A673 (cell line): ENCODE measurements at regions not wholly inside any gene's neighbourhood (a gene's known extent, or its start where the extent isn't known, plus 50 kb on each side); places are given as distances from the start of the nearest gene placed in this dataset.
A peak's percentile ranks its signal among the peaks of the same experiment; 100 is the strongest.

Source experiments
- BruUV-seq: library from RNA; stranded (reverse); fragments of 400-500 nt; replicated peaks from 2 replicates; lab custom pipeline; 2021; lab: Mats Ljungman, UMichigan
- CTCF ChIA-PET: fragments of 300-600 bp; sonication (Branson Sonifier 250); formaldehyde crosslinking; loops from one replicate; lab custom pipeline; 2022; ENCODE audit warnings: antibody characterized with exemption; lab: Charles Lee
- POLR2A ChIA-PET: fragments of 300-600 bp; sonication (Branson Sonifier 250); formaldehyde crosslinking; loops from one replicate; lab custom pipeline; 2022; ENCODE audit warnings: antibody characterized with exemption; ENCODE audit not compliant: low non-redundant PET; lab: Charles Lee
- DNase-seq: peaks from one replicate; pipeline ENCODE4 v3.0.0-alpha.2; 2015; ENCODE audit warnings: low spot score
- H3K27ac ChIP-seq: fragments of 200-600 bp; sonication (generic); 2 replicates; pipeline ENCODE4 v1.5.1; 2016; ENCODE audit warnings: mixed run types, low read depth, mild to moderate bottlenecking, mixed read lengths, antibody characterized with exemption, low read length; ENCODE audit not compliant: poor library complexity, severe bottlenecking
- H3K27me3 ChIP-seq: fragments of 200-600 bp; sonication (generic); replicated peaks from 2 replicates; pipeline ENCODE4 v1.6.1; 2017; ENCODE audit warnings: mixed run types, low read depth, mild to moderate bottlenecking, mixed read lengths, antibody characterized with exemption, low read length; ENCODE audit not compliant: insufficient read depth, poor library complexity
- H3K36me3 ChIP-seq: fragments of 200-600 bp; sonication (generic); 2 replicates; pipeline ENCODE4 v1.6.1; 2016; ENCODE audit warnings: mixed run types, mild to moderate bottlenecking, mixed read lengths, antibody characterized with exemption, low read length; ENCODE audit not compliant: insufficient read depth, poor library complexity, severe bottlenecking
- H3K4me1 ChIP-seq: fragments of 200-600 bp; sonication (generic); 2 replicates; pipeline ENCODE4 v1.6.1; 2017; ENCODE audit warnings: mixed run types, mild to moderate bottlenecking, mixed read lengths, antibody characterized with exemption, low read length; ENCODE audit not compliant: insufficient read depth, poor library complexity, severe bottlenecking
- H3K4me3 ChIP-seq: fragments of 200-600 bp; sonication (generic); 2 replicates; pipeline ENCODE4 v1.5.1; 2016; ENCODE audit warnings: low read depth, mixed run types, mild to moderate bottlenecking, mixed read lengths, low read length; ENCODE audit not compliant: poor library complexity, severe bottlenecking
- H3K9me3 ChIP-seq: fragments of 200-600 bp; sonication (generic); 2 replicates; pipeline ENCODE4 v1.6.1; 2016; ENCODE audit warnings: mixed run types, low read depth, mild to moderate bottlenecking, mixed read lengths, antibody characterized with exemption, low read length; ENCODE audit not compliant: poor library complexity, severe bottlenecking
- EZH2 ChIP-seq: fragments of 200-600 bp; sonication (generic); IDR thresholded peaks from 2 replicates; pipeline ENCODE4 v1.6.1; 2017; ENCODE audit warnings: borderline replicate concordance, low read depth, mild to moderate bottlenecking, mixed read lengths, antibody characterized with exemption, low read length; ENCODE audit not compliant: poor library complexity, severe bottlenecking
- intact Hi-C: fragments of 100-400 bp; cut with micrococcal nuclease; formaldehyde crosslinking; loops from one replicate; pipeline ENCODE4 v1.10.0; 2022; ENCODE audit not compliant: unreplicated experiment
- TF ChIP-seq, protein P1 (sequence below): fragments of 300-800, 200-600 bp; sonication (generic); conservative IDR thresholded peaks from 2 replicates; pipeline ENCODE4 v1.5.1; 2017; ENCODE audit warnings: low read depth, mild to moderate bottlenecking, antibody characterized with exemption, low read length, moderate library complexity, mixed read lengths

DNA sequence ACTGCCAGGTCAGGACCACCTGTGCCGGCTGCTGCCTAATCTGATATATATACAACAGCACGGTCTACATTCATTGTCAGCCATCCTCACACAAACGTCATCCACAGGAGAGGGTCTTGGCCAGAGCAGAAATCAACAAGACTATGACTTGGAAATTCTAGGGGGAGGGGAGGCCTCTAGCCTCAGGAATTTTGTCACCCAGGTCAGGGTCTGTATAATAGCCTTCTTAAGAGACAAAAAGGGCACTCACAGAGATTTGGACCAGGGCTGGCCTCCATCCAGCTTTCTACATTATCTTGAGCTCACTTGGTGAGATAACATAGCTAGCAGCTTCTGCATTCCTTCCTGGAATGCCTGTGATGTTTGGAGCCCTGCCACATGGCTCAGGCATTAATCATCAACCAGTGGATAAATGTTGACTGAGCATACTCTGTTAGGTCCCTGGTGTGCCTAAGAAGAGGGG lies 50.4 kb upstream of the CTIF start:
- Histone ChIP-seq H3K36me3 (no peaks in the 10 kb centered on the region), H3K4me3 (no peak overlapping the region), H3K27me3 (no peaks in the 10 kb centered on the region), H3K9me3 (no peaks in the 10 kb centered on the region), H3K27ac (no peak overlapping the region), H3K4me1 (no peaks in the 10 kb centered on the region)
- intact Hi-C loops = no loop called here
- BruUV-seq = no TSS peak
- no peak for TF ChIP-seq EZH2
- TF ChIP-seq, protein P1, sequence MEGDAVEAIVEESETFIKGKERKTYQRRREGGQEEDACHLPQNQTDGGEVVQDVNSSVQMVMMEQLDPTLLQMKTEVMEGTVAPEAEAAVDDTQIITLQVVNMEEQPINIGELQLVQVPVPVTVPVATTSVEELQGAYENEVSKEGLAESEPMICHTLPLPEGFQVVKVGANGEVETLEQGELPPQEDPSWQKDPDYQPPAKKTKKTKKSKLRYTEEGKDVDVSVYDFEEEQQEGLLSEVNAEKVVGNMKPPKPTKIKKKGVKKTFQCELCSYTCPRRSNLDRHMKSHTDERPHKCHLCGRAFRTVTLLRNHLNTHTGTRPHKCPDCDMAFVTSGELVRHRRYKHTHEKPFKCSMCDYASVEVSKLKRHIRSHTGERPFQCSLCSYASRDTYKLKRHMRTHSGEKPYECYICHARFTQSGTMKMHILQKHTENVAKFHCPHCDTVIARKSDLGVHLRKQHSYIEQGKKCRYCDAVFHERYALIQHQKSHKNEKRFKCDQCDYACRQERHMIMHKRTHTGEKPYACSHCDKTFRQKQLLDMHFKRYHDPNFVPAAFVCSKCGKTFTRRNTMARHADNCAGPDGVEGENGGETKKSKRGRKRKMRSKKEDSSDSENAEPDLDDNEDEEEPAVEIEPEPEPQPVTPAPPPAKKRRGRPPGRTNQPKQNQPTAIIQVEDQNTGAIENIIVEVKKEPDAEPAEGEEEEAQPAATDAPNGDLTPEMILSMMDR = no peak
- peak; percentile 72 for DNase-seq
- POLR2A ChIA-PET = no interaction called here
- CTCF ChIA-PET = no interaction called here

- TF ChIP-seq, protein P1 = no peak
- TF ChIP-seq EZH2 = no peak
- ChIA-PET POLR2A (no interaction called here), CTCF (no interaction called here)
- H3K27me3 ChIP-seq = no peaks in the 10 kb centered on the region
- intact Hi-C loops = no loop called here
- DNase-seq = no peak
- H3K4me1 ChIP-seq = no peaks in the 10 kb centered on the region
- no TSS peak for BruUV-seq
- no peaks in the 10 kb centered on the region for H3K9me3 ChIP-seq
- H3K27ac ChIP-seq = no peak overlapping the region
- no peaks in the 10 kb centered on the region for H3K36me3 ChIP-seq
- no peak overlapping the region for H3K4me3 ChIP-seq
Observed at GRCh38 chr18:48486754-48487153, 52.1 kb upstream of the CTIF start.

GRCh38 chr18:48485828-48486405 lies 52.9 kb upstream of the CTIF start:
- no peak for DNase-seq
- TF ChIP-seq, protein P1 = no peak
- TF ChIP-seq EZH2 = no peak
- POLR2A ChIA-PET = no interaction called here
- BruUV-seq = no TSS peak
- Histone ChIP-seq H3K36me3 (no peaks in the 10 kb centered on the region), H3K4me3 (no peak overlapping the region), H3K9me3 (no peaks in the 10 kb centered on the region), H3K4me1 (no peaks in the 10 kb centered on the region), H3K27ac (no peak overlapping the region), H3K27me3 (no peaks in the 10 kb centered on the region)
- intact Hi-C loops = no loop called here
- CTCF ChIA-PET = no interaction called here
